GM12873 (cell line): ENCODE measurements at regions not wholly inside any gene's neighbourhood (a gene's known extent, or its start where the extent isn't known, plus 50 kb on each side); places are given as distances from the start of the nearest gene placed in this dataset.

Source experiments
- CTCF ChIP-seq: IDR thresholded peaks from 2 replicates; pipeline ENCODE4 v1.5.1; 2012; ENCODE audit warnings: low read depth, mild to moderate bottlenecking, moderate library complexity, low read length, control low read depth; ENCODE audit not compliant: insufficient read depth; ENCODE audit errors: missing control alignments

- no peak for TF ChIP-seq CTCF
Measured at GRCh38 chr12:111233786-111234185, 135.1 kb downstream of the PHETA1 start.

- TF ChIP-seq CTCF: no peak
Measured at GRCh38 chr12:111230649-111231048, 138.2 kb downstream of the PHETA1 start.

- no peak for TF ChIP-seq CTCF
Measured at GRCh38 chr12:111228916-111229666, 139.8 kb downstream of the PHETA1 start.

- no peak for TF ChIP-seq CTCF
Measured at GRCh38 chr12:111227476-111228420, 141.1 kb downstream of the PHETA1 start.

GRCh38 chr12:111226680-111227079 lies 142.2 kb downstream of the PHETA1 start:
- no peak for TF ChIP-seq CTCF

GRCh38 chr12:111225307-111225706 lies 143.6 kb downstream of the PHETA1 start:
- no peak for TF ChIP-seq CTCF
